ENCODE measurements at regions not wholly inside any gene's neighbourhood (a gene's known extent, or its start where the extent isn't known, plus 50 kb on each side); places are given as distances from the start of the nearest gene placed in this dataset.

DNA sequence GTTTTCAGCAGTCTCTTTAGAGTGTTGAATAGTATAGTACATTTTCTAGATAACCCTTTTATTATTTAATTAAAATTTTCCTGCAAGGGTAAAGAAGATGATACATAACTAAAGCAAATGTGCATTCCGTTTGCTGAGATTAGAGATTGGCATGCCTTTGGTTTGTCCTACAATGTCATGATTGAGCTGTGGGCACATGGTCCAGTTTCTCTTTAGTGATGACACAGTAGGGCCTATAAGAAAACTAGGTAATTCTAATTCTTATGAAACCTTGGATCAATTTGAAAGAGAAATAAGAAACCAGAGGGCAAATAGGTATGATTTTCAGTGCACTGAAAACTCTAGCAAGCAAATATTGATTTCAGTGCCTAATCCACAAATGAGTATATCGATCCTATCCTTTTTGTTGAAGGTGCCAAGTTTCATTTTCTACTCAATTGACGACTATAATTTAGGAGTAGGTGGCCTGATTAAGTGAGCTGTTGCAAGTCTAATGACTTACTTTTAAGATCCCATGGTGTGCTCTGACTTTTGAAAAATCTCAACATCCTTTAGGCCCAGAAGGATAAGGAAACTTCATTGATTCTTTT, 128.0 kb upstream of the KCNK1 start:
- no peak overlapping the region for H3K4me3 Mint-ChIP-seq
- Histone ChIP-seq H3F3A (replicated peaks; ENCODE audit: low read depth) (no peaks in the 10 kb centered on the region), H3K4me1 (ENCODE audit: insufficient read depth) (peaks cover 4% of the 10 kb centered on the region; the same call in 1 of the 2 replicates), H3K9me2 (ENCODE audit: insufficient read depth) (no peaks in the 10 kb centered on the region), H3K4me2 (no peak overlapping the region), H2AFZ (peak overlapping the region; percentile 14; the same call in 1 of the 2 replicates), H3K27me3 (ENCODE audit: insufficient read depth) (no peaks in the 10 kb centered on the region), H3K79me2 (replicated peaks; ENCODE audit: insufficient read depth) (no peaks in the 10 kb centered on the region), H4K20me1 (replicated peaks; ENCODE audit: insufficient read depth) (no peaks in the 10 kb centered on the region), H3K27ac (ENCODE audit: low read depth) (no peak overlapping the region), H3K36me3 (ENCODE audit: insufficient read depth) (peaks cover 5% of the 10 kb centered on the region; the same call in 1 of the 2 replicates), H3K4me3 (no peak overlapping the region)
- ATAC-seq (no peak), DNase-seq (ENCODE audit: low spot score) (no peak)
- peaks cover 2% of the 10 kb centered on the region for H3K27me3 Mint-ChIP-seq (ENCODE audit: insufficient read depth, low read depth, poor library complexity)
- H3K4me1 Mint-ChIP-seq, result peaks cover 8% of the 10 kb centered on the region
- H3K27ac Mint-ChIP-seq, result no peak overlapping the region
- peaks cover 16% of the 10 kb centered on the region for H3K9me3 Mint-ChIP-seq
- peaks cover 23% of the 10 kb centered on the region for H3K36me3 Mint-ChIP-seq (ENCODE audit: low read depth)
- TF ChIP-seq ZNF114 (CRISPR knock-in tag; IDR thresholded peaks at IDR 0.05), result no peak
- TF ChIP-seq, protein P1, sequence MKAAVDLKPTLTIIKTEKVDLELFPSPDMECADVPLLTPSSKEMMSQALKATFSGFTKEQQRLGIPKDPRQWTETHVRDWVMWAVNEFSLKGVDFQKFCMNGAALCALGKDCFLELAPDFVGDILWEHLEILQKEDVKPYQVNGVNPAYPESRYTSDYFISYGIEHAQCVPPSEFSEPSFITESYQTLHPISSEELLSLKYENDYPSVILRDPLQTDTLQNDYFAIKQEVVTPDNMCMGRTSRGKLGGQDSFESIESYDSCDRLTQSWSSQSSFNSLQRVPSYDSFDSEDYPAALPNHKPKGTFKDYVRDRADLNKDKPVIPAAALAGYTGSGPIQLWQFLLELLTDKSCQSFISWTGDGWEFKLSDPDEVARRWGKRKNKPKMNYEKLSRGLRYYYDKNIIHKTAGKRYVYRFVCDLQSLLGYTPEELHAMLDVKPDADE (IDR thresholded peaks at IDR 0.05), result no peak
- TF ChIP-seq, protein P2, sequence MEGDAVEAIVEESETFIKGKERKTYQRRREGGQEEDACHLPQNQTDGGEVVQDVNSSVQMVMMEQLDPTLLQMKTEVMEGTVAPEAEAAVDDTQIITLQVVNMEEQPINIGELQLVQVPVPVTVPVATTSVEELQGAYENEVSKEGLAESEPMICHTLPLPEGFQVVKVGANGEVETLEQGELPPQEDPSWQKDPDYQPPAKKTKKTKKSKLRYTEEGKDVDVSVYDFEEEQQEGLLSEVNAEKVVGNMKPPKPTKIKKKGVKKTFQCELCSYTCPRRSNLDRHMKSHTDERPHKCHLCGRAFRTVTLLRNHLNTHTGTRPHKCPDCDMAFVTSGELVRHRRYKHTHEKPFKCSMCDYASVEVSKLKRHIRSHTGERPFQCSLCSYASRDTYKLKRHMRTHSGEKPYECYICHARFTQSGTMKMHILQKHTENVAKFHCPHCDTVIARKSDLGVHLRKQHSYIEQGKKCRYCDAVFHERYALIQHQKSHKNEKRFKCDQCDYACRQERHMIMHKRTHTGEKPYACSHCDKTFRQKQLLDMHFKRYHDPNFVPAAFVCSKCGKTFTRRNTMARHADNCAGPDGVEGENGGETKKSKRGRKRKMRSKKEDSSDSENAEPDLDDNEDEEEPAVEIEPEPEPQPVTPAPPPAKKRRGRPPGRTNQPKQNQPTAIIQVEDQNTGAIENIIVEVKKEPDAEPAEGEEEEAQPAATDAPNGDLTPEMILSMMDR (conservative IDR thresholded peaks at IDR 0.05; ENCODE audit: low read depth in 2 of 2), result no peak
- no peak for TF ChIP-seq STAT1 (IDR thresholded peaks at IDR 0.05; ENCODE audit: unreplicated experiment)
- TF ChIP-seq CREB1 (CRISPR knock-in tag; IDR thresholded peaks at IDR 0.05; ENCODE audit: low read depth), result no peak
- TF ChIP-seq, protein P3, sequence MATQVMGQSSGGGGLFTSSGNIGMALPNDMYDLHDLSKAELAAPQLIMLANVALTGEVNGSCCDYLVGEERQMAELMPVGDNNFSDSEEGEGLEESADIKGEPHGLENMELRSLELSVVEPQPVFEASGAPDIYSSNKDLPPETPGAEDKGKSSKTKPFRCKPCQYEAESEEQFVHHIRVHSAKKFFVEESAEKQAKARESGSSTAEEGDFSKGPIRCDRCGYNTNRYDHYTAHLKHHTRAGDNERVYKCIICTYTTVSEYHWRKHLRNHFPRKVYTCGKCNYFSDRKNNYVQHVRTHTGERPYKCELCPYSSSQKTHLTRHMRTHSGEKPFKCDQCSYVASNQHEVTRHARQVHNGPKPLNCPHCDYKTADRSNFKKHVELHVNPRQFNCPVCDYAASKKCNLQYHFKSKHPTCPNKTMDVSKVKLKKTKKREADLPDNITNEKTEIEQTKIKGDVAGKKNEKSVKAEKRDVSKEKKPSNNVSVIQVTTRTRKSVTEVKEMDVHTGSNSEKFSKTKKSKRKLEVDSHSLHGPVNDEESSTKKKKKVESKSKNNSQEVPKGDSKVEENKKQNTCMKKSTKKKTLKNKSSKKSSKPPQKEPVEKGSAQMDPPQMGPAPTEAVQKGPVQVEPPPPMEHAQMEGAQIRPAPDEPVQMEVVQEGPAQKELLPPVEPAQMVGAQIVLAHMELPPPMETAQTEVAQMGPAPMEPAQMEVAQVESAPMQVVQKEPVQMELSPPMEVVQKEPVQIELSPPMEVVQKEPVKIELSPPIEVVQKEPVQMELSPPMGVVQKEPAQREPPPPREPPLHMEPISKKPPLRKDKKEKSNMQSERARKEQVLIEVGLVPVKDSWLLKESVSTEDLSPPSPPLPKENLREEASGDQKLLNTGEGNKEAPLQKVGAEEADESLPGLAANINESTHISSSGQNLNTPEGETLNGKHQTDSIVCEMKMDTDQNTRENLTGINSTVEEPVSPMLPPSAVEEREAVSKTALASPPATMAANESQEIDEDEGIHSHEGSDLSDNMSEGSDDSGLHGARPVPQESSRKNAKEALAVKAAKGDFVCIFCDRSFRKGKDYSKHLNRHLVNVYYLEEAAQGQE (IDR thresholded peaks at IDR 0.05; ENCODE audit: unreplicated experiment), result no peak
- TF ChIP-seq, protein P4, sequence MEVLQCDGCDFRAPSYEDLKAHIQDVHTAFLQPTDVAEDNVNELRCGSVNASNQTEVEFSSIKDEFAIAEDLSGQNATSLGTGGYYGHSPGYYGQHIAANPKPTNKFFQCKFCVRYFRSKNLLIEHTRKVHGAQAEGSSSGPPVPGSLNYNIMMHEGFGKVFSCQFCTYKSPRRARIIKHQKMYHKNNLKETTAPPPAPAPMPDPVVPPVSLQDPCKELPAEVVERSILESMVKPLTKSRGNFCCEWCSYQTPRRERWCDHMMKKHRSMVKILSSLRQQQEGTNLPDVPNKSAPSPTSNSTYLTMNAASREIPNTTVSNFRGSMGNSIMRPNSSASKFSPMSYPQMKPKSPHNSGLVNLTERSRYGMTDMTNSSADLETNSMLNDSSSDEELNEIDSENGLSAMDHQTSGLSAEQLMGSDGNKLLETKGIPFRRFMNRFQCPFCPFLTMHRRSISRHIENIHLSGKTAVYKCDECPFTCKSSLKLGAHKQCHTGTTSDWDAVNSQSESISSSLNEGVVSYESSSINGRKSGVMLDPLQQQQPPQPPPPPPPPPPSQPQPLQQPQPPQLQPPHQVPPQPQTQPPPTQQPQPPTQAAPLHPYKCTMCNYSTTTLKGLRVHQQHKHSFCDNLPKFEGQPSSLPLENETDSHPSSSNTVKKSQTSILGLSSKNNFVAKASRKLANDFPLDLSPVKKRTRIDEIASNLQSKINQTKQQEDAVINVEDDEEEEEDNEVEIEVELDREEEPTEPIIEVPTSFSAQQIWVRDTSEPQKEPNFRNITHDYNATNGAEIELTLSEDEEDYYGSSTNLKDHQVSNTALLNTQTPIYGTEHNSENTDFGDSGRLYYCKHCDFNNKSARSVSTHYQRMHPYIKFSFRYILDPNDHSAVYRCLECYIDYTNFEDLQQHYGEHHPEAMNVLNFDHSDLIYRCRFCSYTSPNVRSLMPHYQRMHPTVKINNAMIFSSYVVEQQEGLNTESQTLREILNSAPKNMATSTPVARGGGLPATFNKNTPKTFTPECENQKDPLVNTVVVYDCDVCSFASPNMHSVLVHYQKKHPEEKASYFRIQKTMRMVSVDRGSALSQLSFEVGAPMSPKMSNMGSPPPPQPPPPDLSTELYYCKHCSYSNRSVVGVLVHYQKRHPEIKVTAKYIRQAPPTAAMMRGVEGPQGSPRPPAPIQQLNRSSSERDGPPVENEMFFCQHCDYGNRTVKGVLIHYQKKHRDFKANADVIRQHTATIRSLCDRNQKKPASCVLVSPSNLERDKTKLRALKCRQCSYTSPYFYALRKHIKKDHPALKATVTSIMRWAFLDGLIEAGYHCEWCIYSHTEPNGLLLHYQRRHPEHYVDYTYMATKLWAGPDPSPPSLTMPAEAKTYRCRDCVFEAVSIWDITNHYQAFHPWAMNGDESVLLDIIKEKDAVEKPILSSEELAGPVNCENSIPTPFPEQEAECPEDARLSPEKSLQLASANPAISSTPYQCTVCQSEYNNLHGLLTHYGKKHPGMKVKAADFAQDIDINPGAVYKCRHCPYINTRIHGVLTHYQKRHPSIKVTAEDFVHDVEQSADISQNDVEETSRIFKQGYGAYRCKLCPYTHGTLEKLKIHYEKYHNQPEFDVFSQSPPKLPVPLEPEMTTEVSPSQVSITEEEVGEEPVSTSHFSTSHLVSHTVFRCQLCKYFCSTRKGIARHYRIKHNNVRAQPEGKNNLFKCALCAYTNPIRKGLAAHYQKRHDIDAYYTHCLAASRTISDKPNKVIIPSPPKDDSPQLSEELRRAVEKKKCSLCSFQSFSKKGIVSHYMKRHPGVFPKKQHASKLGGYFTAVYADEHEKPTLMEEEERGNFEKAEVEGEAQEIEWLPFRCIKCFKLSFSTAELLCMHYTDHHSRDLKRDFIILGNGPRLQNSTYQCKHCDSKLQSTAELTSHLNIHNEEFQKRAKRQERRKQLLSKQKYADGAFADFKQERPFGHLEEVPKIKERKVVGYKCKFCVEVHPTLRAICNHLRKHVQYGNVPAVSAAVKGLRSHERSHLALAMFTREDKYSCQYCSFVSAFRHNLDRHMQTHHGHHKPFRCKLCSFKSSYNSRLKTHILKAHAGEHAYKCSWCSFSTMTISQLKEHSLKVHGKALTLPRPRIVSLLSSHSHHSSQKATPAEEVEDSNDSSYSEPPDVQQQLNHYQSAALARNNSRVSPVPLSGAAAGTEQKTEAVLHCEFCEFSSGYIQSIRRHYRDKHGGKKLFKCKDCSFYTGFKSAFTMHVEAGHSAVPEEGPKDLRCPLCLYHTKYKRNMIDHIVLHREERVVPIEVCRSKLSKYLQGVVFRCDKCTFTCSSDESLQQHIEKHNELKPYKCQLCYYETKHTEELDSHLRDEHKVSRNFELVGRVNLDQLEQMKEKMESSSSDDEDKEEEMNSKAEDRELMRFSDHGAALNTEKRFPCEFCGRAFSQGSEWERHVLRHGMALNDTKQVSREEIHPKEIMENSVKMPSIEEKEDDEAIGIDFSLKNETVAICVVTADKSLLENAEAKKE (CRISPR knock-in tag; IDR thresholded peaks at IDR 0.05), result no peak
- TF ChIP-seq POLR2AphosphoS5 (IDR thresholded peaks at IDR 0.05; ENCODE audit: low read depth), result no peak
- TF ChIP-seq EZH2phosphoT487 (IDR thresholded peaks at IDR 0.05; ENCODE audit: unreplicated experiment), result no peak
- no peak for TF ChIP-seq JUNB (IDR thresholded peaks at IDR 0.05; ENCODE audit: unreplicated experiment)
- no peak for TF ChIP-seq EZH2 (IDR thresholded peaks at IDR 0.05; ENCODE audit: low read depth, unreplicated experiment)
- TF ChIP-seq NANOG (IDR thresholded peaks at IDR 0.05; ENCODE audit: borderline replicate concordance), result no peak
- no peak for TF ChIP-seq ZNF331 (CRISPR knock-in tag; IDR thresholded peaks at IDR 0.05; ENCODE audit: low read depth)

All from GM23338 (cell line).